Pancreas (tissue), 10 donors: ENCODE measurements at regions not wholly inside any gene's neighbourhood (a gene's known extent, or its start where the extent isn't known, plus 50 kb on each side); places are given as distances from the start of the nearest gene placed in this dataset.

Experiments used
- ATAC-seq, 4 donors: fragments of 200-7000 bp; cut with Tn5 transposase; one replicate each; pipeline versions ENCODE4 v1.8.0 to v1.9.1; 2020; ENCODE audit warnings: mild to moderate bottlenecking in 4 of 4, moderate library complexity in 4 of 4
- DNase-seq, 6 donors: peaks; one replicate each; pipeline ENCODE4 v3.0.0-alpha.2; 2020
- FAIRE-seq: peaks from 2 replicates; lab custom pipeline; 2012; peaks lifted over from hg19 to GRCh38; lab: Jason Lieb, UNC
- H3K27ac ChIP-seq, 4 donors: fragments of 200-600 bp; sonication (generic); 1 replicate in 3 of 4; 2 replicates in 1 of 4; pipeline versions ENCODE4 v1.5.0 to v1.8.0; 2020
- H3K27me3 ChIP-seq, 4 donors: fragments of 200-600 bp; one replicate each; pipeline ENCODE4 v1.8.0; 2021
- H3K36me3 ChIP-seq, 3 donors: fragments of 200-600 bp; sonication (generic) in 1 of 3; one replicate each; pipeline versions ENCODE4 v1.5.0 to v1.8.0; 2020 to 2021
- H3K4me1 ChIP-seq, 3 donors: fragments of 200-600 bp; one replicate each; pipeline ENCODE4 v1.8.0; 2021
- H3K4me3 ChIP-seq, 4 donors: fragments of 200-600 bp; sonication (generic) in 2 of 4; one replicate each; pipeline versions ENCODE4 v1.5.0 to v1.8.0; 2020 to 2021
- H3K9me3 ChIP-seq, 4 donors: fragments of 200-600 bp; one replicate each; pipeline ENCODE4 v1.8.0; 2021
- WGBS, 2 donors: extraction: QIAGEN DNeasy Blood & Tissue Kit; methylation state at CpG; one replicate each; pipeline ENCODE4 v1.1.7; 2013; 5-methylcytosine and 5-hydroxymethylcytosine counted together
- intact Hi-C, 3 donors: fragments of 100-400 bp; cut with DNase I; formaldehyde crosslinking; loops; one replicate each; pipeline versions ENCODE4 v1.11.1 to v1.14.2; 2022
- TF ChIP-seq, protein P1 (sequence below), 4 donors: fragments of 200-600 bp; sonication (generic) in 3 of 4; IDR thresholded peaks; one replicate each; pipeline versions ENCODE4 v1.5.0 to v1.8.0; 2021; ENCODE audit warnings: antibody characterized with exemption in 4 of 4
- donor health status: healthy with polysubstance abuse.
- donor health status: DM: no; HTN: no; CAD: no; lungs with moderate emphysema.
- donor health status: DM: no; HTN: no; CAD: no.
- donor health status: control.
- donor health status: control.
- donor health status: Bipolar disorder and iron deficiency.
- donor health status: DM: yes; HTN: yes; CAD: no.
- donor health status: DM: no; HTN: no; CAD: no.
- donor health status: DM: no; HTN: no; CAD: no.
- donor health status: DM: yes; HTN: yes; CAD: no.

DNA sequence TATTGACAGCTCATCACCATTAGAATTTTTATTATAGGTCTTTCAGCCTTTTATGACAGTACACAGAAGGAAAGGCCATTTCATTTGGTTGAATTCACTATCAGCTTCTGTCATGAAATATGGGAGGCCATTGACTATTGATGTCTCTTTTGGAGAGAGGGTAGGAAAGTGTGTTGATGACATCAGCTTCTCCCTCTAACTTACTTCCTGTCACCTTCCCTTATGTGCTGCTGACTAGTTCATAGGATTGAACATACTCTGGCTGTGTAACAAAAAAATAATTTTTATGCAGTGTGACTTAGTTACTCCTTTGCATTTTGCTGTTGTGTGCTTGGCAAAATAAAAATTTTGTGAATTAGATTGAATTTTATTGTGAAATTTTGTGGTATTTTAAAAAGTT is 769.2 kb downstream of the METTL15 start:
- no peak overlapping the region for H3K27ac ChIP-seq

DNA sequence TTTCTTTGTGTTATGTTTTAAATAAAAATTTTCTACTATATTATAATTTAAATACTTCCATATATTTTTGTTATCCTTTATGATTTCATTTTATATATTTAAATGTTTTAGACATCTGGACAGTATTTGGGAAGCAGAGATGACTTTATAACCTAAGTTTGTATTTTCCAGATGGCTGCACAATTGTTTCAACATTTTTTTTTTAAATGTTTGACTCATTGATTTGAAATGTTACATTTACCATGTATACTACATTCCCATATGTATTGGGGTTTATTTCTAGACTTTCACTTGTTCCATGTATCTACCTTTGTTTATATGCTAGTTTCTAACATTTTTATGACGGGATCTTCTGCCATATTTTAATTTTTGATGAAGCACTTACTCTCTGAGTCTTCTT is 766.5 kb downstream of the METTL15 start:
- WGBS, 2 donors = 67 to 79% methylated on average over 1 of the region's 1 CpG
- no peaks in the 10 kb centered on the region for H3K9me3 ChIP-seq
- no peaks in the 10 kb centered on the region for H3K4me1 ChIP-seq
- H3K27ac ChIP-seq = no peak overlapping the region
- H3K27me3 ChIP-seq = no peaks in the 10 kb centered on the region
- no peak overlapping the region for H3K4me3 ChIP-seq
- DNase-seq (no peak), ATAC-seq (no peak), FAIRE-seq (no peak)
- no peaks in the 10 kb centered on the region for H3K36me3 ChIP-seq
- TF ChIP-seq, protein P1, sequence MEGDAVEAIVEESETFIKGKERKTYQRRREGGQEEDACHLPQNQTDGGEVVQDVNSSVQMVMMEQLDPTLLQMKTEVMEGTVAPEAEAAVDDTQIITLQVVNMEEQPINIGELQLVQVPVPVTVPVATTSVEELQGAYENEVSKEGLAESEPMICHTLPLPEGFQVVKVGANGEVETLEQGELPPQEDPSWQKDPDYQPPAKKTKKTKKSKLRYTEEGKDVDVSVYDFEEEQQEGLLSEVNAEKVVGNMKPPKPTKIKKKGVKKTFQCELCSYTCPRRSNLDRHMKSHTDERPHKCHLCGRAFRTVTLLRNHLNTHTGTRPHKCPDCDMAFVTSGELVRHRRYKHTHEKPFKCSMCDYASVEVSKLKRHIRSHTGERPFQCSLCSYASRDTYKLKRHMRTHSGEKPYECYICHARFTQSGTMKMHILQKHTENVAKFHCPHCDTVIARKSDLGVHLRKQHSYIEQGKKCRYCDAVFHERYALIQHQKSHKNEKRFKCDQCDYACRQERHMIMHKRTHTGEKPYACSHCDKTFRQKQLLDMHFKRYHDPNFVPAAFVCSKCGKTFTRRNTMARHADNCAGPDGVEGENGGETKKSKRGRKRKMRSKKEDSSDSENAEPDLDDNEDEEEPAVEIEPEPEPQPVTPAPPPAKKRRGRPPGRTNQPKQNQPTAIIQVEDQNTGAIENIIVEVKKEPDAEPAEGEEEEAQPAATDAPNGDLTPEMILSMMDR (IDR thresholded peaks at IDR 0.05) = no peak
- intact Hi-C loops = no loop called here

More for the DNA sequence above, 769.2 kb downstream of the METTL15 start:
- Histone ChIP-seq H3K4me3 (no peak overlapping the region), H3K36me3 (no peaks in the 10 kb centered on the region), H3K27me3 (no peaks in the 10 kb centered on the region), H3K4me1 (no peaks in the 10 kb centered on the region), H3K9me3 (no peaks in the 10 kb centered on the region)
- ATAC-seq (no peak), FAIRE-seq (no peak), DNase-seq (no peak)
- intact Hi-C loops = no loop called here
- TF ChIP-seq, protein P1 (IDR thresholded peaks at IDR 0.05) = no peak

DNA sequence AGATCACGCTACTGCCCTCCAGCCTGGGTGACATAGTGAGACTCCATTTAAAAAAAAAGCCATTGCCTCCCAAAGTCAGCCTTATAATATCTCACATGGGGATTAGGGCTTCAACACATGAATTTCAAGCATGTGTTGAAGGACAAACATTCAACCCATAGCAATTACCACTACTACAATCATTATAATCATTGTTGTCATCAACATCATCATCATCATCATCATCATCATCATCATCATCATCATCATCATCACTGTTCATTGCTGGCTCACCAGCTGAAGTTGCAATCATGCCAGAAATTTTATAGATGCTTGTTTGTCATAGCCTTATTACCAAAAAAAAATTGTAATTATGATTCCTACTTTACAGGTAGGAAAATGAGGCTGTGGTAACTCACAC is 762.9 kb downstream of the METTL15 start:
- no peak for DNase-seq
- no peak for ATAC-seq
- FAIRE-seq = no peak
- Histone ChIP-seq H3K27me3 (no peaks in the 10 kb centered on the region), H3K27ac (no peak overlapping the region), H3K9me3 (no peaks in the 10 kb centered on the region), H3K36me3 (no peaks in the 10 kb centered on the region), H3K4me3 (no peak overlapping the region), H3K4me1 (no peaks in the 10 kb centered on the region)
- 94 to 95% methylated on average over 1 of the region's 1 CpG for WGBS, 2 donors
- intact Hi-C loops = no loop called here
- TF ChIP-seq, protein P1 (IDR thresholded peaks at IDR 0.05) = no peak

DNA sequence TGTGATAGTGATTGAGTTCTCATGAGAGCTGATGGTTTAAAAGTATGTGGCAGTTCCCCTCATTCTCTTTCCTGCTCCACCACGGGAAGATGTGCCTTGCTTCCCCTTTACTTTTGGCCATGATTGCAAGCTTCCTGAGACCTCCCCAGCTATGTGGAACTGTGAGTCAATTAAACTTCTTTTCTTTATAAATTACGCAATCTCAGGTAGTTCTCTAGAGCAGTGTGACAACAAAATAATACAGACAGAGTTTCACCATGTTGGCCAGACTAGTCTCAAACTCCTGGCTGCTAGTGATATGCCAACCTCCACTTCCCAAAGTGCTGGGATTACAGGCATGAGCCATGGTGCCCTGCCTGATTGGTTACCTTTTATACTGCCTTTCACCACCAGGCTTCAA is 755.2 kb downstream of the METTL15 start:
- WGBS, 2 donors = 76 to 89% methylated on average over 2 of the region's 2 CpGs
- no peaks in the 10 kb centered on the region for H3K36me3 ChIP-seq
- ATAC-seq (no peak), FAIRE-seq (no peak), DNase-seq (no peak)
- H3K4me1 ChIP-seq = no peaks in the 10 kb centered on the region
- H3K9me3 ChIP-seq = no peaks in the 10 kb centered on the region
- TF ChIP-seq, protein P1 (IDR thresholded peaks at IDR 0.05) = no peak
- intact Hi-C loops = no loop called here
- H3K4me3 ChIP-seq = no peak overlapping the region
- no peaks in the 10 kb centered on the region for H3K27me3 ChIP-seq
- H3K27ac ChIP-seq = no peak overlapping the region

DNA sequence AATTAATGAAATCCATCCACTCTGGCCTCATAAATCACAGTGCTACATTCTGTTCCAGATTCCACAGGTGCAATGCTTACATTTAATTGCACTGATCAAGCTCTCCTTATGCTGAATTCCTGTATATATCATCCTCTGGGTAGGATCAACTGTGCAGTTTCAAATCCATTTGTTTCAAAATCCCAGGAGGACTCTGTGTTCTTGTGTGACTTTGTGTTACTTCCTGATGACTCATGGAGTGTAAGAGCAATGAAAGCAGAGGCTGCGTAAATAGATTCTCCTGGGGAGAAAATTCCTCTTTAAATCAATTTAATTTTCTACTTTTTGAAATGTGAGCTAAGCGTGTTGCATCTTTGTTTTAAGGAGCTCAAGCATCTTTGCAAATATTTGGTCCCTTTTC is 752.7 kb downstream of the METTL15 start:
- no peaks in the 10 kb centered on the region for H3K9me3 ChIP-seq
- H3K4me3 ChIP-seq = no peak overlapping the region
- no peak for FAIRE-seq
- no peaks in the 10 kb centered on the region for H3K4me1 ChIP-seq
- intact Hi-C loops = no loop called here
- TF ChIP-seq, protein P1 (IDR thresholded peaks at IDR 0.05) = no peak
- no peak overlapping the region for H3K27ac ChIP-seq
- 33 to 41% methylated on average over 2 of the region's 2 CpGs for WGBS, 2 donors
- no peak for DNase-seq
- ATAC-seq = no peak
- no peaks in the 10 kb centered on the region for H3K27me3 ChIP-seq
- H3K36me3 ChIP-seq = no peaks in the 10 kb centered on the region
